SK-N-SH (cell line): ENCODE measurements at regions not wholly inside any gene's neighbourhood (a gene's known extent, or its start where the extent isn't known, plus 50 kb on each side); places are given as distances from the start of the nearest gene placed in this dataset.
A peak's percentile ranks its signal among the peaks of the same experiment; 100 is the strongest.

ENCODE experiments used
- CTCF ChIA-PET: fragments of 300-600, 350-600 bp; formaldehyde crosslinking; extraction: SDS; loops from one replicate; lab custom pipeline; 2021; lab: Yijun Ruan, JAX
- POLR2A ChIA-PET: fragments of 350-600 bp; sonication (Branson Sonifier 250); formaldehyde crosslinking; extraction: SDS; loops from one replicate; lab custom pipeline; 2020; ENCODE audit warnings: antibody characterized with exemption, inconsistent platforms; lab: Yijun Ruan, JAX
- DNase-seq: peaks from one replicate; pipeline ENCODE4 v3.0.0; 2012
- H2AFZ ChIP-seq: fragments of 200-600 bp; sonication (generic); 2 replicates; pipeline ENCODE4 v1.8.1; 2016; ENCODE audit warnings: antibody characterized with exemption, mild to moderate bottlenecking, low read depth
- H3F3A ChIP-seq: fragments of 200-600 bp; sonication (generic); replicated peaks from 2 replicates; pipeline ENCODE3; 2016; ENCODE audit warnings: antibody characterized with exemption, mild to moderate bottlenecking; ENCODE audit not compliant: insufficient read depth
- H3K27ac ChIP-seq, 2 experiments: fragments of 200-500 bp in 1 of 2; fragments of 200-600 bp in 1 of 2; sonication (Bioruptor generic) in 1 of 2; sonication (generic), shearing (Covaris generic) in 1 of 2; 2 replicates each; pipeline versions ENCODE4 v1.5.1 to v1.6.1; 2014 to 2016; ENCODE audit warnings: low read depth in 2 of 2, inconsistent platforms in 1 of 2, low read length in 1 of 2, mild to moderate bottlenecking in 1 of 2, mixed read lengths in 1 of 2
- H3K27me3 ChIP-seq: fragments of 200-600 bp; sonication (generic), shearing (Covaris generic); 2 replicates; pipeline ENCODE4 v1.6.1; 2016; ENCODE audit warnings: mixed run types; ENCODE audit not compliant: insufficient read depth
- H3K36me3 ChIP-seq, 2 experiments: fragments of 200-500 bp in 1 of 2; fragments of 200-600 bp in 1 of 2; sonication (Bioruptor generic) in 1 of 2; sonication (generic) in 1 of 2; replicated peaks in 1 of 2; 2 replicates each; pipeline versions ENCODE3 to v1.5.1; 2014 to 2016; ENCODE audit warnings: low read length in 1 of 2, mild to moderate bottlenecking in 1 of 2; ENCODE audit not compliant: insufficient read depth in 2 of 2, control insufficient read depth in 1 of 2
- H3K4me1 ChIP-seq, 2 experiments: fragments of 200-500 bp in 1 of 2; fragments of 200-600 bp in 1 of 2; sonication (Bioruptor generic) in 1 of 2; sonication (generic), shearing (Covaris generic) in 1 of 2; 2 replicates each; pipeline versions ENCODE4 v1.5.1 to v1.6.1; 2014 to 2016; ENCODE audit warnings: low read depth in 1 of 2, low read length in 1 of 2, mixed run types in 1 of 2; ENCODE audit not compliant: insufficient read depth in 2 of 2, control insufficient read depth in 1 of 2
- H3K4me2 ChIP-seq: fragments of 200-600 bp; sonication (generic), shearing (Covaris generic); 2 replicates; pipeline ENCODE4 v1.6.1; 2017; ENCODE audit warnings: mixed run types
- H3K4me3 ChIP-seq, 2 experiments: fragments of 200-500 bp in 1 of 2; fragments of 200-600 bp in 1 of 2; sonication (Bioruptor generic) in 1 of 2; sonication (generic), shearing (Covaris generic) in 1 of 2; 2 replicates each; pipeline versions ENCODE4 v1.5.1 to v1.8.1; 2014 to 2016; ENCODE audit warnings: low read depth in 2 of 2, inconsistent platforms in 1 of 2, low read length in 1 of 2, mild to moderate bottlenecking in 1 of 2, mixed read lengths in 1 of 2, moderate library complexity in 1 of 2
- H3K79me2 ChIP-seq: fragments of 200-600 bp; sonication (generic); 2 replicates; pipeline ENCODE4 v1.8.1; 2017; ENCODE audit warnings: mild to moderate bottlenecking; ENCODE audit not compliant: insufficient read depth
- H3K9ac ChIP-seq: fragments of 200-600 bp; sonication (generic); 2 replicates; pipeline ENCODE4 v1.6.1; 2017; ENCODE audit warnings: mixed run types
- H3K9me2 ChIP-seq: fragments of 200-600 bp; sonication (generic); 2 replicates; pipeline ENCODE4 v1.6.1; 2017; ENCODE audit warnings: mixed run types
- H3K9me3 ChIP-seq: fragments of 200-600 bp; sonication (generic); 2 replicates; pipeline ENCODE4 v1.6.1; 2017; ENCODE audit warnings: mixed run types, mild to moderate bottlenecking, moderate library complexity
- H4K20me1 ChIP-seq: fragments of 200-600 bp; sonication (generic); 2 replicates; pipeline ENCODE4 v1.6.1; 2017; ENCODE audit warnings: mild to moderate bottlenecking, mixed run types; ENCODE audit not compliant: insufficient read depth
- EZH2phosphoT487 ChIP-seq: fragments of 200-600 bp; sonication (generic); IDR thresholded peaks from 2 replicates; pipeline ENCODE4 v1.6.1; 2017; ENCODE audit warnings: low read depth, mixed run types, mild to moderate bottlenecking, antibody characterized with exemption, moderate library complexity, borderline replicate concordance
- FOSL2 ChIP-seq: IDR thresholded peaks from 2 replicates; pipeline ENCODE4 v1.4.0; 2012; ENCODE audit warnings: low read depth, mild to moderate bottlenecking, moderate library complexity, borderline replicate concordance
- FOXJ3 ChIP-seq: sonication (generic); formaldehyde crosslinking; IDR thresholded peaks from 2 replicates; pipeline ENCODE4 v1.5.1; 2020; ENCODE audit warnings: mild to moderate bottlenecking, missing genetic modification reagents
- GABPA ChIP-seq: IDR thresholded peaks from 2 replicates; pipeline ENCODE4 v1.4.0; 2012; ENCODE audit warnings: low read depth, mild to moderate bottlenecking
- JUND ChIP-seq: IDR thresholded peaks from 2 replicates; pipeline ENCODE4 v1.4.0; 2012
- MEF2A ChIP-seq: IDR thresholded peaks from 2 replicates; pipeline ENCODE4 v1.4.0; 2012; ENCODE audit warnings: low read depth, borderline replicate concordance
- MXI1 ChIP-seq: IDR thresholded peaks from 2 replicates; pipeline ENCODE4 v1.6.1; 2012; ENCODE audit warnings: mild to moderate bottlenecking, low read depth, low read length, improper control_type of control experiment
- NFIC ChIP-seq: IDR thresholded peaks from 2 replicates; pipeline ENCODE4 v1.4.0; 2012; ENCODE audit warnings: borderline replicate concordance
- NRF1 ChIP-seq: IDR thresholded peaks from 2 replicates; pipeline ENCODE4 v1.6.1; 2012; ENCODE audit warnings: low read depth, mild to moderate bottlenecking, low read length
- POLR2AphosphoS5 ChIP-seq: IDR thresholded peaks from 2 replicates; pipeline ENCODE4 v1.6.1; 2012; ENCODE audit warnings: low read depth, low read length
- RCOR1 ChIP-seq: fragments of 150-350 bp; IDR thresholded peaks from 2 replicates; pipeline ENCODE4 v1.6.1; 2017; ENCODE audit warnings: antibody characterized with exemption, low read length
- SIN3A ChIP-seq: IDR thresholded peaks from 2 replicates; pipeline ENCODE4 v1.6.1; 2012; ENCODE audit warnings: low read depth, mild to moderate bottlenecking, low read length, moderate library complexity, borderline replicate concordance
- SMC3 ChIP-seq: IDR thresholded peaks from 2 replicates; pipeline ENCODE4 v1.6.1; 2012; ENCODE audit warnings: low read depth, low read length, improper control_type of control experiment
- TAF1 ChIP-seq: IDR thresholded peaks from 2 replicates; pipeline ENCODE4 v1.6.1; 2012; ENCODE audit warnings: low read depth, mild to moderate bottlenecking, low read length, moderate library complexity, borderline replicate concordance
- TCF12 ChIP-seq: IDR thresholded peaks from 2 replicates; pipeline ENCODE4 v1.4.0; 2012
- WGBS: methylation state at CpG from one replicate; pipeline ENCODE4 v1.1.6; 2017; ENCODE audit warnings: low lambda C conversion rate; 5-methylcytosine and 5-hydroxymethylcytosine counted together
- TF ChIP-seq, protein P1 (sequence below): IDR thresholded peaks from 2 replicates; pipeline ENCODE4; 2012
- TF ChIP-seq, protein P2 (sequence below): fragments of 200-600 bp; sonication (generic); IDR thresholded peaks from 2 replicates; pipeline ENCODE4 v1.6.1; 2017; ENCODE audit warnings: antibody characterized with exemption, mild to moderate bottlenecking, moderate library complexity
- TF ChIP-seq, protein P3 (sequence below): fragments of 150-350 bp; IDR thresholded peaks from 2 replicates; pipeline ENCODE4 v1.6.1; 2017; ENCODE audit warnings: antibody characterized with exemption, low read length, low read depth, borderline replicate concordance

DNA sequence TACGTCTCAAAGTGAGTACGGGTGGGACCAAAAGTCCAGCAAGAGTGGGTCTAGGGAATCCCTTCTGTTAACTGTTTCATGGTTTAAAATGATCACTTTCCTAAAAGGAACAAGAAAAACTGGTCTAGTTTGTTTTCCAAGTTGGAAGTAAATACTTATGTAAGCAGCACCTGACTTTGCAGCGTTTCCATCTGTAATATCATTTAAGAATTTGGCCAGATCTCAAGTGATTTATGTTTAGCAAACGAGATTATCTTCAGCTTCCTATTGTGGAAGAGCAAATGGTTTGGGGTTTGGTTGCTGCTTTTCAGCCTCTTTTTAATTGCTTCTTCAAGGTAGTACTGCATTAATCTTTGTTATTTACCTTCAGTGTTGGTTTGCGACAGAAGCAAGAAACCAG, 50.4 kb downstream of the FHIP1A start:
- H3K36me3 ChIP-seq = no peaks in the 10 kb centered on the region
- 86% methylated on average over 5 of the region's 5 CpGs for WGBS
- no peak overlapping the region for H3K4me2 ChIP-seq
- no peaks in the 10 kb centered on the region for H3K27me3 ChIP-seq
- no peaks in the 10 kb centered on the region for H4K20me1 ChIP-seq
- no peaks in the 10 kb centered on the region; the same call in 1 of the 2 replicates for H3K9me2 ChIP-seq
- no peak overlapping the region; a peak in 1 of 4 replicates for H3K27ac ChIP-seq
- DNase-seq = no peak
- H3F3A ChIP-seq = no peaks in the 10 kb centered on the region
- peaks cover 0 to 8% of the 10 kb centered on the region in 2 experiments; a peak in 2 of 4 replicates for H3K4me1 ChIP-seq
- CTCF ChIA-PET = interaction anchor here (1.0 to 1.1 kb wide), 2 partner anchors 14 to 25 kb away, joined by 3 read pairs; no protein-coding TSS in a partner anchor
- H2AFZ ChIP-seq = no peak overlapping the region
- no peak overlapping the region for H3K4me3 ChIP-seq
- H3K9me3 ChIP-seq = no peaks in the 10 kb centered on the region
- no peak overlapping the region for H3K9ac ChIP-seq
- TF ChIP-seq POLR2AphosphoS5 = no peak
- TF ChIP-seq, protein P1, sequence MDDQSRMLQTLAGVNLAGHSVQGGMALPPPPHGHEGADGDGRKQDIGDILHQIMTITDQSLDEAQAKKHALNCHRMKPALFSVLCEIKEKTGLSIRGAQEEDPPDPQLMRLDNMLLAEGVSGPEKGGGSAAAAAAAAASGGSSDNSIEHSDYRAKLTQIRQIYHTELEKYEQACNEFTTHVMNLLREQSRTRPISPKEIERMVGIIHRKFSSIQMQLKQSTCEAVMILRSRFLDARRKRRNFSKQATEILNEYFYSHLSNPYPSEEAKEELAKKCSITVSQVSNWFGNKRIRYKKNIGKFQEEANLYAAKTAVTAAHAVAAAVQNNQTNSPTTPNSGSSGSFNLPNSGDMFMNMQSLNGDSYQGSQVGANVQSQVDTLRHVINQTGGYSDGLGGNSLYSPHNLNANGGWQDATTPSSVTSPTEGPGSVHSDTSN = no peak
- TF ChIP-seq, all 33 proteins: peak for 0
- POLR2A ChIA-PET = no interaction called here
- H3K79me2 ChIP-seq = no peaks in the 10 kb centered on the region

DNA sequence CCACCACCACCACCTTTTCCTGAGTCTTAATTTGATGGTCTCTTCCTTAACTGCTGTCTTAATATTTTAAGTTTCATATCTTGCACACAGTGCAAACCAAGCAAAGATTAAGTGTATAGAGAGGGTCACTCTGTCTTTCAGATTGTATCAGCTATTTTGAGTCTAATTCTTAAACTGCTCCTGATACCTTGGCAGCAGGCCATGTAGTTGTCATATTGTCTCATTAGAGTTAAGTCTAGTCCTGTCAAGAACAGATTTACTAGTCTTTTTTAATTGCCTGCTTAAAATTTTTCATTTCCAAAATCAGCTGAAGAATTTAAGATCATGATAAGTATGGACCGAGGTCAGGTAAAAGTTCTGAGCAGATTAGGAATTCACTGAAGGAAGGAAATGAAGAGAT, 51.5 kb downstream of the FHIP1A start:
- H3K27me3 ChIP-seq = no peaks in the 10 kb centered on the region
- no peak overlapping the region for H3K4me2 ChIP-seq
- peaks cover 0 to 8% of the 10 kb centered on the region in 2 experiments; a peak in 2 of 4 replicates for H3K4me1 ChIP-seq
- H2AFZ ChIP-seq = no peak overlapping the region
- no peaks in the 10 kb centered on the region for H3K9me3 ChIP-seq
- TF ChIP-seq RCOR1 (no peak), TAF1 (no peak), TCF12 (peak; percentile 28; the same call in 1 of the 2 replicates), NFIC (peak; percentile 47; the same call in 1 of the 2 replicates), GABPA (no peak), NRF1 (no peak), FOXJ3 (CRISPR knock-in tag) (no peak), FOSL2 (no peak), EZH2phosphoT487 (no peak), JUND (no peak), MEF2A (no peak), MXI1 (no peak), SIN3A (no peak), SMC3 (no peak)
- TF ChIP-seq, protein P1 = peak; percentile 39
- TF ChIP-seq, protein P2, sequence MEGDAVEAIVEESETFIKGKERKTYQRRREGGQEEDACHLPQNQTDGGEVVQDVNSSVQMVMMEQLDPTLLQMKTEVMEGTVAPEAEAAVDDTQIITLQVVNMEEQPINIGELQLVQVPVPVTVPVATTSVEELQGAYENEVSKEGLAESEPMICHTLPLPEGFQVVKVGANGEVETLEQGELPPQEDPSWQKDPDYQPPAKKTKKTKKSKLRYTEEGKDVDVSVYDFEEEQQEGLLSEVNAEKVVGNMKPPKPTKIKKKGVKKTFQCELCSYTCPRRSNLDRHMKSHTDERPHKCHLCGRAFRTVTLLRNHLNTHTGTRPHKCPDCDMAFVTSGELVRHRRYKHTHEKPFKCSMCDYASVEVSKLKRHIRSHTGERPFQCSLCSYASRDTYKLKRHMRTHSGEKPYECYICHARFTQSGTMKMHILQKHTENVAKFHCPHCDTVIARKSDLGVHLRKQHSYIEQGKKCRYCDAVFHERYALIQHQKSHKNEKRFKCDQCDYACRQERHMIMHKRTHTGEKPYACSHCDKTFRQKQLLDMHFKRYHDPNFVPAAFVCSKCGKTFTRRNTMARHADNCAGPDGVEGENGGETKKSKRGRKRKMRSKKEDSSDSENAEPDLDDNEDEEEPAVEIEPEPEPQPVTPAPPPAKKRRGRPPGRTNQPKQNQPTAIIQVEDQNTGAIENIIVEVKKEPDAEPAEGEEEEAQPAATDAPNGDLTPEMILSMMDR = no peak
- TF ChIP-seq, protein P3, sequence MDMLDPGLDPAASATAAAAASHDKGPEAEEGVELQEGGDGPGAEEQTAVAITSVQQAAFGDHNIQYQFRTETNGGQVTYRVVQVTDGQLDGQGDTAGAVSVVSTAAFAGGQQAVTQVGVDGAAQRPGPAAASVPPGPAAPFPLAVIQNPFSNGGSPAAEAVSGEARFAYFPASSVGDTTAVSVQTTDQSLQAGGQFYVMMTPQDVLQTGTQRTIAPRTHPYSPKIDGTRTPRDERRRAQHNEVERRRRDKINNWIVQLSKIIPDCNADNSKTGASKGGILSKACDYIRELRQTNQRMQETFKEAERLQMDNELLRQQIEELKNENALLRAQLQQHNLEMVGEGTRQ = no peak
- TF ChIP-seq, all 33 proteins: peak for 3
- Histone ChIP-seq H3K9ac (no peak overlapping the region), H3K79me2 (no peaks in the 10 kb centered on the region), H3K27ac (peak overlapping the region in 1 of 2 experiments; percentile 72; a peak in 1 of 4 replicates), H3K9me2 (no peaks in the 10 kb centered on the region; the same call in 1 of the 2 replicates), H4K20me1 (no peaks in the 10 kb centered on the region), H3K4me3 (no peak overlapping the region), H3F3A (no peaks in the 10 kb centered on the region), H3K36me3 (no peaks in the 10 kb centered on the region)
- ChIA-PET POLR2A (no interaction called here), CTCF (interaction anchor here (1.0 to 1.2 kb wide), 2 partner anchors 13 to 45 kb away, joined by 3 read pairs; no protein-coding TSS in a partner anchor)
- no peak for DNase-seq
- WGBS = 49% methylated on average over 1 of the region's 1 CpG
